Inferior parietal cortex (tissue), 1 donor: ENCODE measurements at regions not wholly inside any gene's neighbourhood (a gene's known extent, or its start where the extent isn't known, plus 50 kb on each side); places are given as distances from the start of the nearest gene placed in this dataset.

Experiments
- DNase-seq: peaks from one replicate; pipeline ENCODE4 v3.0.0-alpha.2; 2016; ENCODE audit errors: extremely low spot score

DNA sequence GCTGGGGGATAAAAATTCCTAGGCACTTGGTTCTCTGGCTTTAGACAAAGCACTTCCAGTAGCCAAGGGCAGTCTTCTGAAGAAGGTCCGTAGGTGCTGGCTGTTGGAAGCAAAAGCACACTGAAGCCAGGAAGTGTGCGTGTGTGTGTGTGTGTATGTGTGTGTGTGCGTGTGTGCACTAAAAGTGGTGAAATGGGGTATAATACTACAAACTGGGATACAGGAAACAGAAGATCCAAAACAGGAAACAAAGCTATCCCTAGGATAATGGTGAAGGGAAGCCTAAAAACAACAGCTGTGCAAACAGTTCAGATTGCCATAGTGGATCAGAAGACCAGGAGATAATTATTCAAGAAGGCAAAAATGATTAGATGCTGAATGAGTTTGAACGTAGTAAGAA, 103.4 kb downstream of the IL20RB start:
- no peak for DNase-seq

DNA sequence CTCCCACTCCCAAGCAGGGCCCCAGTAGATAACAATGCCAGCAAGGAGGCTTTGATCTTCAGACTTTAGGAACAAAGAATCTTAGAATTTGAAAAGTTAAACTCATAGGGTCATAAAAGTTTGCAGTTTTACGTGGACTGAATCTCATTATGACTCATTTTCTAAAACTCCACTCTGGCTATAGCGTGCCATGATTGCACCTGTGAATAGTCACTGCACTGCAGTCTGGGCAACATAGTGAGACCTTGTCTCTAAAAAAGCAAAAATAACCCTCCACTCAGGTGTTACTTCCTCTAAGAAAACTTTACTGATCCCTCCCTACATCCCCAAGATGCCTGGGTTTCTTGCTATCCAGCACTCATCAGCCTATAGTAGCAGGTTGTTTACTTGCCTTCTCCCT, 104.5 kb downstream of the IL20RB start:
- DNase-seq, result no peak

DNA sequence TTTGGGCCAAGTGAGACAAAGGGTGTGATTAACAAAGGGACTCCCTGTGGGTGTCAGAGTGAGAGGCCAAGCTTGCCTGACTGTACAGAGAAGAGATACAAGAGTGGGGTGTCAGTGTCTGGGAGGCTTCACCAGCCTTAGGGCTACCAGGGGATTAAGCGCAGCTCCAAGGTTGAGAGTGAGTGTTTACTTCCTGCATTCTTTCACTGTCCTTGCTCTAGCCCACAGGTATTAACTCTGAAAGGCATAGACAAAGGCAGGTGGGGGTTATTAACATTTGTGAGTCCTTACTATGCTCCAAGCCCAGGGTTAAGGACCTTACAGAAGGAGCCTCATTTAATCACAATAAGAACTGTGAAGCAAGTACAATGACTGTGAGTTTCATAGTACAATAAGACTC, 107.6 kb downstream of the IL20RB start:
- no peak for DNase-seq

- no peak for DNase-seq
These were observed 108.3 kb downstream of the IL20RB start for GRCh38 chr3:137066092-137066491.

GRCh38 chr3:137071104-137071503, 113.3 kb downstream of the IL20RB start:
- DNase-seq, result no peak

- DNase-seq, result no peak
These were observed 117.2 kb downstream of the IL20RB start for GRCh38 chr3:137075020-137075419.

DNA sequence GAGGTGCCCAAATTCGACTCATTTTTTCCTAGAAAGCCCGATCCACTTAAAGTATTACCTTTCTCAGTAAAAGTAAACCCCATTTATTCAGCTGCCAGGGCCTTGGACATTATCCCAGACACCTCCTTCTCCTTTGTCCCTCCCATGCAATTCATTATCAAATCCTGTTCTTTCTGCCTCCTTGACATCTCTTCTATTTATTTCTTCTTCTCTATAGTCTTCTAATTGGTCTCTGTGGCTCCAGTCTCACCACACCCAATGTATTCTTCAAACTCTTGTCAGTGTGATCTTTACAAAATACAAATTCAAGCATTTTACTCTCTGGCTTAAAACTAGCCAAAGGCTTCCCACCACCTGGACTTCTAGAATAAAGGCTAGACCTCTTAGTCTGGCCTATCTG, 120.3 kb downstream of the IL20RB start:
- no peak for DNase-seq

DNA sequence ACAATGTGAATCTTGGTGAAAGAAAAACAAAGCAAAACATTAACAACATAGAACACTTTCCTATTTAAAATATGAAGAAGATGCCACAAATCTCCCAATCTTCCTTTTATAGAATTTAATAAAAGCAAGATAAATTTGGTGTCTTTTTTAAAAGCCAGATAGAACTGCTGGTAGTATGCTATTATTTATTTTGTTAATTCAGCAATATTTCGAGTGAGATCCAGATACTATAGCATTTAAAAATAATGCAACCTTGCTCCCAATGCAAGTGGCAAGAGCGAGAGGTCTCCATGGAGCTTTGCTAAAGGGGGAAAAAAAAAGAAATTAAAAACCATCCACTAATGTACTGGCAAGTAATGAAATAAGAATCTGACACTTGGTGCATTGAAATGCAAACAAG, 121.8 kb downstream of the IL20RB start:
- DNase-seq, result no peak

- no peak for DNase-seq
These were observed 123.9 kb downstream of the IL20RB start for GRCh38 chr3:137081711-137082110.

- no peak for DNase-seq
These were observed 125.0 kb downstream of the IL20RB start for GRCh38 chr3:137082763-137083162.

- no peak for DNase-seq
These were observed 125.5 kb downstream of the IL20RB start for GRCh38 chr3:137083332-137083731.

DNA sequence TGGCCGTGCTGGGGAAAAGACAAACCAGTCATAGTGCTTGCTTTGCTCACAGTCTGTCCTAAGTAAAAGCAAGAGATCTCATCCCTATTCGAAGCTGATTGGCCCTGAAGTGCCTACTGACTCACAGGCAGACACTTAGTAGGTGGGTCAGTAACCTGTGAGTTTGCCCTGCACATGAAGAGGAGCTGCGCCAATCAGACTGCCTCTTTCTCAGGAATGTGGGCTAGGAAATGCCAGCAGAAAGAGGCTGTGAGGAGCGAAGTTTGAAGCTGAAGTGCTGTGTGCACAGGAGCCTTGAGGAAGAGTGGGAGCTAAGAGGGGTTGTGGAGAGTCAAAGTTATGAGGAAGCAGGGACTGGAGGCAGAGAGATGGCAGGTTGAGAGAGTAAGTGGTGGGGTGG, 126.8 kb downstream of the IL20RB start:
- DNase-seq, result no peak

GRCh38 chr3:137097386-137097785, 139.6 kb downstream of the IL20RB start:
- no peak for DNase-seq

GRCh38 chr3:137097852-137098251, 140.1 kb downstream of the IL20RB start:
- DNase-seq, result no peak

DNA sequence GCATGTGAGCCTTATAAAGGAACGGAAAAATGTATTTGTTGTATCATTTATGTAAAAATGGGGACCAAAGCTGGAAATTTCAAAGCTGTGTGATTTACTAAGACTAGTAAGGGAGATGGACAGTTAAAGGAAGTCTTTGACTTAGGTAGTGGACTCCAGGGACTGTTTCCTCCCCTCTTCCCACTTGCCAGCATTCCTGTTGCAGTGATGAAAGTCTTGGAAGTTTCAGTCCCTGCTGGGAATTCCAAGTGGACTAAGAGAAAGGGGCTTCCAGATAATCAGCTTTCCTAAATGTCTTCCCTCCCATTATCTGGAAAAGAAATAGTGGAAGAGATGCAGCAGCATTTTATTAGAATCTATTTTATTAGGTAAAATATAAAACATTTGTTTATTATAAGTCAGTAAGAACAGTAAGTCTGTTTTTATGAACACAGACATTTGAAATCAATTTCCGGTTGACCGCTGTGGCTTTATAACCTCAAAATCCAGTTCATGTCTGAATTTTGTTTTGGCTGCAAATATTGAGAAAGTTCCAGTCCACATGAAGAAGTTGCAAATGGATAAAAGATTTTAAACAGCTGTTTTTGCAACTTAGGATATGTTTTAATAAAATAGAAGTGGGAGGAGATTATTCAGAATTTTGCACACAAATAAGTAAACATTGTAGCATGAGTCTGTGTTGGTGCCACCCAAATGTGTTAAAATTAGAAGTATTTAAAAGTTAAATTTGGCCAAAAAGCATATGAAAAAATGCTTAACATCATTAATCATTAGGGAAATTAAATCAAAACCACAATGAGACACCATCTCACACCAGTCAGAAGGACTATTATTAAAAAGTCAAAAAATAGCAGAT, 141.8 kb downstream of the IL20RB start:
- DNase-seq, result no peak

DNA sequence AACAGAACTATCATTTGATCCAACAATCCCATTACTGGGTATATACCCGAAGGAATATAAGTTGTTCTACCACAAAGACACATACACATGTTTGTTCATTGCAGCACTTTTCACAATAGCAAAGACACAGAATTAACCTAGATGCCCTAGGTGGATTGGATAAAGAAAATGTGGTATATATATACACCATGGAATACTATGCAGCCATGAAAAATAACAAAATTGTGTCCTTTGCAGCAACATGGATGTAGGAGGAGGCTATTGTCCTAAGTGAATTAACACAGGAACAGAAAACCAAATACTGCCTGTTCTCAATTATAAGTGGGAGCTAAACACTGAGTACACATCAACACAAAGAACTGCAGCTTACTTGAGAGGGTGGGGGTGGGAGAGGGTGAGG, 142.5 kb downstream of the IL20RB start:
- no peak for DNase-seq

DNA sequence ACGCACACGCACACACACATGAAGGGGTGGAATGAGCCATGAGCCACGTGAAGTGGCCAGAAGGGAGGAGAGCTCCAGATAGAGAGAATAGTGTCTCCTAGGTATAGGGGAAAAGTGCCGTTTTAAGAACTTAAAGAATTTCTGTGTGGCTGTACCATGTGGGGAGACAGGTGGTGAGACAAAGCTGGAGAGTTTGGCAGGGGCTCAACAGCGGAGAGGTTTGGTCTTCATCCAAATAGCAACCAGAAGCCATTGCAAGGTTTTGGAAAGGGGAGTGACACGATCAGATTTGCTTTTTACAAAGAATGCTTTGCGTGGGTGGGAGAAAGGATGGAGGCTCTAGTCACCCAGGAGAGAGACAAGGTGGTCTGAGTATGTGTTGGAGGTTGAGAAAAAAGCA, 146.0 kb downstream of the IL20RB start:
- no peak for DNase-seq

DNA sequence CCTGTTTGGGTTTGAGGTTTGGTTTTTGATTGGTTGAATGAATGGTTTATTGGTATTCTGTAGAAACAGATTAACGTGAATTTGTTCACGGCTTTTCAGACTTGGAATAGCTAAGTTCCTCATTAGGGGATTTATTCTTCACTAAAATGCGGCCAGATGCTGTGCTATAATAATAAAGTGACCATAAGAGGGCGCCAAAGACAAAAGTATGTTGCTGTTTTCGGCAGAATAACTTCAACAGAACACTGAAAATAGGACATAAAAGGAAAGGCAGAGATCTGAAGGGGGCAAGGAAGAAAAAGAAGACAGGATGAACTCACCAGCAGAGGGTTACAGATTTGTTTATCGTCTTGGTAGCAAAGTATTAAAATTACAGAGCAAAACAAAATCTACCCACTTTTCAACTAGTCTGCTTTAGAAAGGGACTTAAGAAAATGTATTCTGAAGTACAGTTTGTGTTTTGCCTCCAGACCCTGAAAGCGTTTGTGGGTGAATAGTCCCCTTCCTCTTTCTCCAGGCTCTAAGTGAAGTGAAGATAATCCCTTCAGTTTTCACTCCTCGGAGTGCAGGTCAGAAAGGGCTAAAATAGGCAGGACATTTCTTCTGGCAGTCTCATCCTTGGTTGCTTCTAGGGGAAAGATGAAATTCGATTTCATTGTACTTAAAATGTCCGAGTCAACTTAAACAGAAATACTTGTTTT, 147.6 kb downstream of the IL20RB start:
- DNase-seq, result peak; percentile 91

DNA sequence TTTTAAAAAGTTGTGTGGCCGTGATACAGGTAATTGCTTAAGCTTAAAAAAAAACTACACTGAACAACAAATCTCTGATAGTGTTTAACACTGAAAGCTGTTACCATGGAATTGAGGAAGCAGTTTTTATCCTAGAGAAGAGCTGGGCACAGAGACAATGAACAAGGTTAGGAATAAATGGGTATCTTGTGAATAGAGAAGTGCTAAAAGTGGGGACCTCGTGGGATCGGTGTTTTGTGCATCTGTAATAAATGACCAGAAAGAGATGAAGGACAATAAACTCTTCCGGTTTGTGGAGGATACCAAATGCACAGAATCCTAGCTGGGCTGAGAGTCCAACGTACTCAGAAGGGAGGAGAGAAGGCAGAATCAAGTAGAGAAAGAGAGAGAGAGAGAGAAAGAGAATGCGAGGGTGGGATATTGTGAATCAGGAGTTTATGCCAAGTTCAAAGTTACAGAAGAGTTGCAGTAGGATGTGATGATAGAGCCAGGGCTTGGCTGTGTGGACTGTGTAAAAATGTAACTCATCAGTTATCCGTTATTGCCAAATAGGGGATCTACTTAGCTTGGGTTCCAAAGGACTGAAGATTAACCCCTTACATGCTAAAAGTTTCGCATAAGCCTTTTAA, 148.9 kb downstream of the IL20RB start:
- DNase-seq, result no peak

- DNase-seq, result no peak
These were observed 151.1 kb downstream of the IL20RB start for GRCh38 chr3:137108699-137109440.

- no peak for DNase-seq
These were observed 152.7 kb downstream of the IL20RB start for GRCh38 chr3:137110392-137110996.

- DNase-seq, result no peak
These were observed 153.7 kb downstream of the IL20RB start for GRCh38 chr3:137111497-137111896.
